Liver (tissue), 8 donors: ENCODE measurements at regions not wholly inside any gene's neighbourhood (a gene's known extent, or its start where the extent isn't known, plus 50 kb on each side); places are given as distances from the start of the nearest gene placed in this dataset.

ENCODE experiments used
- DNase-seq: peaks from one replicate; pipeline ENCODE4 v3.0.0-alpha.2; 2017; ENCODE audit warnings: low spot score
- H3K27ac ChIP-seq, 2 donors: one replicate each; pipeline ENCODE4 v1.7.0; 2013; ENCODE audit warnings: inconsistent platforms in 2 of 2, low read length in 2 of 2, control low read depth in 1 of 2, low read depth in 1 of 2, mild to moderate bottlenecking in 1 of 2
- H3K27me3 ChIP-seq, 4 donors: one replicate each; pipeline versions ENCODE4 v1.6.1 to v1.7.0; 2013; ENCODE audit warnings: low read length in 3 of 4, inconsistent platforms in 1 of 4, mild to moderate bottlenecking in 1 of 4, moderate library complexity in 1 of 4; ENCODE audit not compliant: control insufficient read depth in 4 of 4, insufficient read depth in 4 of 4
- H3K36me3 ChIP-seq, 4 donors: one replicate each; pipeline versions ENCODE4 v1.6.1 to v1.7.0; 2013; ENCODE audit warnings: low read length in 3 of 4, mild to moderate bottlenecking in 3 of 4, low read depth in 1 of 4, moderate library complexity in 1 of 4; ENCODE audit not compliant: control insufficient read depth in 4 of 4, insufficient read depth in 3 of 4
- H3K4me1 ChIP-seq, 4 donors: one replicate each; pipeline versions ENCODE4 v1.6.1 to v1.7.0; 2013; ENCODE audit warnings: low read length in 3 of 4, mild to moderate bottlenecking in 3 of 4, moderate library complexity in 1 of 4; ENCODE audit not compliant: control insufficient read depth in 4 of 4, insufficient read depth in 4 of 4
- H3K4me3 ChIP-seq, 3 donors: one replicate each; pipeline versions ENCODE4 v1.6.1 to v1.7.0; 2013; ENCODE audit warnings: low read length in 3 of 3, control low read depth in 1 of 3, low read depth in 1 of 3, mild to moderate bottlenecking in 1 of 3
- H3K9ac ChIP-seq, 2 donors: one replicate each; pipeline ENCODE4 v1.7.0; 2013; ENCODE audit warnings: low read length in 2 of 2, mild to moderate bottlenecking in 2 of 2, moderate library complexity in 2 of 2, control low read depth in 1 of 2, low read depth in 1 of 2
- H3K9me3 ChIP-seq, 4 donors: one replicate each; pipeline versions ENCODE4 v1.6.1 to v1.7.0; 2013; ENCODE audit warnings: low read length in 3 of 4; ENCODE audit not compliant: control insufficient read depth in 4 of 4
- ATF3 ChIP-seq: IDR thresholded peaks from 2 replicates; pipeline ENCODE4 v1.6.1; 2016; ENCODE audit warnings: antibody characterized with exemption
- EGR1 ChIP-seq, 2 donors: IDR thresholded peaks; 2 replicates each; pipeline ENCODE4 v1.6.1; 2016 to 2018; ENCODE audit warnings: antibody characterized with exemption in 2 of 2, low read depth in 2 of 2
- FOXA1 ChIP-seq: IDR thresholded peaks from 2 replicates; pipeline ENCODE4 v1.6.1; 2016; ENCODE audit warnings: antibody characterized with exemption
- FOXA2 ChIP-seq: IDR thresholded peaks from 2 replicates; pipeline ENCODE4 v1.6.1; 2016; ENCODE audit warnings: antibody characterized with exemption
- GABPA ChIP-seq, 2 donors: IDR thresholded peaks in 1 of 2; conservative IDR thresholded peaks in 1 of 2; 2 replicates each; pipeline ENCODE4 v1.6.1; 2016; ENCODE audit warnings: antibody characterized with exemption in 2 of 2, mild to moderate bottlenecking in 1 of 2, moderate library complexity in 1 of 2
- HNF4A ChIP-seq, 2 donors: conservative IDR thresholded peaks; 2 replicates each; pipeline ENCODE4 v1.6.1; 2016; ENCODE audit warnings: antibody characterized with exemption in 2 of 2, mild to moderate bottlenecking in 2 of 2
- HNF4G ChIP-seq: IDR thresholded peaks from 2 replicates; pipeline ENCODE4 v1.6.1; 2016; ENCODE audit warnings: antibody characterized with exemption
- JUND ChIP-seq, 2 donors: IDR thresholded peaks; 2 replicates each; pipeline ENCODE4 v1.6.1; 2016; ENCODE audit warnings: antibody characterized with exemption in 2 of 2
- MAX ChIP-seq: IDR thresholded peaks from 2 replicates; pipeline ENCODE4 v1.6.1; 2016; ENCODE audit warnings: antibody characterized with exemption
- NR2F2 ChIP-seq: IDR thresholded peaks from 2 replicates; pipeline ENCODE4 v1.6.1; 2016; ENCODE audit warnings: antibody characterized with exemption
- RAD21 ChIP-seq, 2 donors: IDR thresholded peaks; 2 replicates each; pipeline ENCODE4 v1.6.1; 2016; ENCODE audit warnings: antibody characterized with exemption in 2 of 2, mild to moderate bottlenecking in 2 of 2
- REST ChIP-seq: IDR thresholded peaks from 2 replicates; pipeline ENCODE4 v1.6.1; 2016; ENCODE audit warnings: antibody characterized with exemption, mild to moderate bottlenecking
- RXRA ChIP-seq, 2 donors: IDR thresholded peaks; 2 replicates each; pipeline ENCODE4 v1.6.1; 2017 to 2018; ENCODE audit warnings: antibody characterized with exemption in 2 of 2, mild to moderate bottlenecking in 1 of 2
- SP1 ChIP-seq: IDR thresholded peaks from 2 replicates; pipeline ENCODE4 v1.6.1; 2018; ENCODE audit warnings: antibody characterized with exemption, mild to moderate bottlenecking
- TAF1 ChIP-seq: conservative IDR thresholded peaks from 2 replicates; pipeline ENCODE4 v1.6.1; 2016; ENCODE audit warnings: antibody characterized with exemption, mild to moderate bottlenecking
- YY1 ChIP-seq: IDR thresholded peaks from 2 replicates; pipeline ENCODE4 v1.6.1; 2016; ENCODE audit warnings: antibody characterized with exemption, mild to moderate bottlenecking
- WGBS: extraction: QIAGEN DNeasy Blood & Tissue Kit; methylation state at CpG from one replicate; pipeline ENCODE4 v1.1.7; 2013; 5-methylcytosine and 5-hydroxymethylcytosine counted together
- TF ChIP-seq, protein P1 (sequence below): fragments of 150-350 bp; IDR thresholded peaks from 2 replicates; pipeline ENCODE4 v1.5.1; 2017; ENCODE audit warnings: improper control_type of control experiment, low read depth, low read length; ENCODE audit not compliant: missing input control
- TF ChIP-seq, protein P2 (sequence below): IDR thresholded peaks from 2 replicates; pipeline ENCODE4 v1.6.1; 2016; ENCODE audit warnings: antibody characterized with exemption
- donor health status: healthy.
- donor health status: healthy.
- donor health status: healthy.
- donor health status: healthy.
- donor health status: healthy.

GRCh38 chr1:18557621-18558465, 72.8 kb upstream of the PAX7 start:
- no peak for TF ChIP-seq NR2F2
- 7% methylated on average over 29 of the region's 29 CpGs for WGBS
- Histone ChIP-seq H3K9ac (no peak overlapping the region), H3K27me3 (peaks cover 0 to 17% (median 4%) of the 10 kb centered on the region in 4 donors), H3K9me3 (no peaks in the 10 kb centered on the region), H3K4me3 (no peak overlapping the region), H3K4me1 (no peaks in the 10 kb centered on the region), H3K27ac (no peak overlapping the region), H3K36me3 (no peaks in the 10 kb centered on the region)
- no peak for DNase-seq

DNA sequence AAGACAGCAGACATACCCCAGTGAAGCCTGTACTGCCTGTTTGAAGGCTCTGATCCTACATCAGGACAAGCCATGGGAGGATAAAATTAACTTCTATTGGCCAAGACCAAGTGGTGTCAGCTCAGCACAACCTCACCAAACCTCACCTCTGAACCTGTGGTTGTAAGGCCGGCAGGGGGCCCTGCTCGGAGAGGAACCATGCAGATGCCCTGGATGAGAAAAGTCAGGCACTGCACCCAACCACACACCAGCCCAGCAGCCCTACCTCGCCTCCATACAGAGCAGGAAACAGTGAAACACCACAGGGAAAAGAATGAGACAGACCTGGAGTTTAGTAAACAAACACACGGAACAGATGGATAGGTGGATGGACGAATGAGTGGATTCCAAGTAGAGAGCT, 70.0 kb upstream of the PAX7 start:
- WGBS, result 48% methylated on average over 5 of the region's 5 CpGs
- Histone ChIP-seq H3K36me3 (no peaks in the 10 kb centered on the region), H3K27ac (no peak overlapping the region), H3K4me1 (no peaks in the 10 kb centered on the region), H3K4me3 (no peak overlapping the region), H3K9me3 (no peaks in the 10 kb centered on the region), H3K27me3 (peaks cover 0 to 17% (median 4%) of the 10 kb centered on the region in 4 donors), H3K9ac (no peak overlapping the region)
- TF ChIP-seq GABPA (IDR thresholded peaks at IDR 0.05 in 1 of 2, conservative IDR thresholded peaks at IDR 0.05 in 1 of 2) (no peak), SP1 (no peak), JUND (IDR thresholded peaks at IDR 0.05) (no peak), REST (no peak), HNF4G (no peak), HNF4A (conservative IDR thresholded peaks at IDR 0.05) (no peak), MAX (no peak), EGR1 (IDR thresholded peaks at IDR 0.05; ENCODE audit: low read depth in 2 of 2) (no peak), YY1 (no peak), NR2F2 (no peak), FOXA2 (no peak), FOXA1 (no peak), RXRA (IDR thresholded peaks at IDR 0.05) (no peak), TAF1 (no peak), ATF3 (no peak), RAD21 (IDR thresholded peaks at IDR 0.05) (no peak)
- TF ChIP-seq, protein P1, sequence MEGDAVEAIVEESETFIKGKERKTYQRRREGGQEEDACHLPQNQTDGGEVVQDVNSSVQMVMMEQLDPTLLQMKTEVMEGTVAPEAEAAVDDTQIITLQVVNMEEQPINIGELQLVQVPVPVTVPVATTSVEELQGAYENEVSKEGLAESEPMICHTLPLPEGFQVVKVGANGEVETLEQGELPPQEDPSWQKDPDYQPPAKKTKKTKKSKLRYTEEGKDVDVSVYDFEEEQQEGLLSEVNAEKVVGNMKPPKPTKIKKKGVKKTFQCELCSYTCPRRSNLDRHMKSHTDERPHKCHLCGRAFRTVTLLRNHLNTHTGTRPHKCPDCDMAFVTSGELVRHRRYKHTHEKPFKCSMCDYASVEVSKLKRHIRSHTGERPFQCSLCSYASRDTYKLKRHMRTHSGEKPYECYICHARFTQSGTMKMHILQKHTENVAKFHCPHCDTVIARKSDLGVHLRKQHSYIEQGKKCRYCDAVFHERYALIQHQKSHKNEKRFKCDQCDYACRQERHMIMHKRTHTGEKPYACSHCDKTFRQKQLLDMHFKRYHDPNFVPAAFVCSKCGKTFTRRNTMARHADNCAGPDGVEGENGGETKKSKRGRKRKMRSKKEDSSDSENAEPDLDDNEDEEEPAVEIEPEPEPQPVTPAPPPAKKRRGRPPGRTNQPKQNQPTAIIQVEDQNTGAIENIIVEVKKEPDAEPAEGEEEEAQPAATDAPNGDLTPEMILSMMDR, result no peak
- TF ChIP-seq, protein P2, sequence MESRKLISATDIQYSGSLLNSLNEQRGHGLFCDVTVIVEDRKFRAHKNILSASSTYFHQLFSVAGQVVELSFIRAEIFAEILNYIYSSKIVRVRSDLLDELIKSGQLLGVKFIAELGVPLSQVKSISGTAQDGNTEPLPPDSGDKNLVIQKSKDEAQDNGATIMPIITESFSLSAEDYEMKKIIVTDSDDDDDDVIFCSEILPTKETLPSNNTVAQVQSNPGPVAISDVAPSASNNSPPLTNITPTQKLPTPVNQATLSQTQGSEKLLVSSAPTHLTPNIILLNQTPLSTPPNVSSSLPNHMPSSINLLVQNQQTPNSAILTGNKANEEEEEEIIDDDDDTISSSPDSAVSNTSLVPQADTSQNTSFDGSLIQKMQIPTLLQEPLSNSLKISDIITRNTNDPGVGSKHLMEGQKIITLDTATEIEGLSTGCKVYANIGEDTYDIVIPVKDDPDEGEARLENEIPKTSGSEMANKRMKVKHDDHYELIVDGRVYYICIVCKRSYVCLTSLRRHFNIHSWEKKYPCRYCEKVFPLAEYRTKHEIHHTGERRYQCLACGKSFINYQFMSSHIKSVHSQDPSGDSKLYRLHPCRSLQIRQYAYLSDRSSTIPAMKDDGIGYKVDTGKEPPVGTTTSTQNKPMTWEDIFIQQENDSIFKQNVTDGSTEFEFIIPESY, result no peak
- no peak for DNase-seq
